GM19043 (cell line): ENCODE measurements at regions not wholly inside any gene's neighbourhood (a gene's known extent, or its start where the extent isn't known, plus 50 kb on each side); places are given as distances from the start of the nearest gene placed in this dataset.
"Not testable (repeated sequence)": the region's sequence is repeated elsewhere in the genome, so short reads cannot be mapped to it uniquely, and the experiment has no call there.

ENCODE experiments used
- ATAC-seq: cut with Tn5 transposase; IDR thresholded peaks from one replicate; pipeline ENCODE4 v1.9.1; 2021; ENCODE audit warnings: low read depth; ENCODE audit not compliant: unreplicated experiment

DNA sequence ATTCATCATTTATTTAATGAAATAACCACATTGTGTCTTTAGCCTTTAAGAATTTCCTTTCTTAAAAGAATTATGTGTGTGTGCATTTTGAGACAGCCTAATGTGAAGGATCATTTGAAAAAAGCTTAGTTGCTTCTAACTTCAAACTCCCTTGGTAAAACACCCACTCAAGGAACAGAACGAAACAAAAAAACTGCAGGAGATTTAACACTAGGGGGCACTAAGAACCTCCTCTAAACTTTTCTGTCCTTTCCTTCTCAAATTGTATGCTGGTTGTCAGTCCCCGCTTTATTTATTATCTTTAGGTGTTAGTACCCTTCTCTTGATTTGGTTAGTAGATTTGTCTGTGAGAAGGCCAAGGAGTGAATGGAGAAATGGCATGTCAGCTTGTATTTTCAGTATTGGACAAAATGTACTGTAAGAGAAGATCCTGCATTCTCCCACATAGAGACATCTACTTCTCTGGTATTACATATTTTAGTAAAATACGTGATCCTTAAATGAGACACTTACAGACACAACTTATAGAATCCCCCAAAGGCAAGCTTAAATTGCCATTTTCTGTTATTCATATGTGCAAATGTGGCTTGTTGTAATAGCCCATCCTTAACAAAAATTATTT lies 229.7 kb downstream of the MRPS30 start:
- ATAC-seq, result peak; percentile 59

DNA sequence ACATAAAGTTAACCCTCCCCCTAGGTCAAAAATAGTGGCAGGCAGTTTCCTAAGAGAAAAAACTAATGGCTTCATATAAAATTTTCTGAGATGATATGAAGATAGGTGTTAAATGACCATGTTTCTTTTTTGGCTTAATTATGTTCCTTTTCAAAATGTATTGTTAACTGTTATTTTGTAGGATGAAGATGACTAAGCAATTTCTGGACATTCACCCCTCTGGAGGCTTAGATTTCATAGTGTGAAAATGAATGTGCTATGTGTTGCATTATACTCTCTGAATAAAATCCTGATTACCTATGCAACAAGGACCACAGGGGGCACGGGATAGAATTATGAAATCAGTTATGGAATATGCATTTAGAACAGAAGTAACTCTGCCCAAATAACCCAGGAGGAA lies 233.5 kb downstream of the MRPS30 start:
- ATAC-seq, result no peak

DNA sequence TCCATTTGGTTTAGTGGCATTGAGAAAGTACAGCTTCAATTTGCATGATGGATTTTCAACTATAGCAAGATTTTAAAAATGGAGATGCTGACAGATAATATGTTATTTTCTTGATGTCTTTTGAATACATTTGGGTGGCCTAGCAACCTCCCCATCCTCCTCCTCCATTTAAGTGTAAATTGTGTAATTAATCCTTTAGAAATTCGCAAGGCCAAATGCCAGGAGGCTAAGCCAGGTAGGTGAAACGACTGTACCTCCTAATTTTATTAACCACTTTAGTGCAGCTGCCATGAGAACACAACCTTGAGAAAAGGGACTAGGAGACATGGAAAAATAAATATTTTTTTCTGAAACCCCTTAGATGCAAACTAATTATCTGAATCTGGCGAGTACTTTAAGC lies 248.8 kb downstream of the MRPS30 start:
- ATAC-seq, result no peak

DNA sequence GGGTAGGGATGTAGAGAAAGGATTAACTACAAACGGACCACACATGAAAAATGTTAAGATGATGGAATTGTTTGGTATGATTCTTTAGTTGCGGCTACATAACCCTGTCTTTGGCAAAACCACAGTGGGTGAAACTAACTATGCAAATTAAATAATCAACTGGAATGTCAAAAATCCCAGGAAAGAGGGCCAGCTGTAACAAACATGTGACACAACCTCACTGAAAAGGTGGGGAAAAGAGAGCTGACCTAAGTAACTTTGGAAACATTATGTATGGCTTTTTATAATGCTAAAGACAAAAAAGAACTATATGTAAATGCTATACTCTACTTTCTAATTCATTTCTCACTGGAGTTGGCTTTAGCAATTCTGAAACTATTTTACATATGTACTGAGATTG lies 252.0 kb downstream of the MRPS30 start:
- ATAC-seq, result no peak

DNA sequence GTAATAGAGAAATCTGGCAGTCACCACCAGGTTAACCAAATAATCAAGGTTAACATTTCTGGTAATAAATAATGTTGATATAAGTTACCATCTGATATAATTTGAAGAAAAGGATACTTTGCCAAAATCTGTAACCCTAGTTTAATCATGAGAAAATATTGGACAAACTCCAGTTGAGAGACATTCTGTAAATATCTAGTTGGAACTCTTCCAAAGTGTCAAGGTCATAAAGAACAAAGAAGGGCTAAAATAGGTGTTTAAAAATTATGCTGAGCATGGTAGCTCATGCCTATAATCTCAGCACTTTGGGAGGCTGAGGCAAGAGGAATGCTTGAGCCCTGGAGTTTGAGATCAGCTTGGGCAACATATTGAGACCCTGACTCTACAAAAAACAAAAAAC lies 253.3 kb downstream of the MRPS30 start:
- ATAC-seq, result no peak

DNA sequence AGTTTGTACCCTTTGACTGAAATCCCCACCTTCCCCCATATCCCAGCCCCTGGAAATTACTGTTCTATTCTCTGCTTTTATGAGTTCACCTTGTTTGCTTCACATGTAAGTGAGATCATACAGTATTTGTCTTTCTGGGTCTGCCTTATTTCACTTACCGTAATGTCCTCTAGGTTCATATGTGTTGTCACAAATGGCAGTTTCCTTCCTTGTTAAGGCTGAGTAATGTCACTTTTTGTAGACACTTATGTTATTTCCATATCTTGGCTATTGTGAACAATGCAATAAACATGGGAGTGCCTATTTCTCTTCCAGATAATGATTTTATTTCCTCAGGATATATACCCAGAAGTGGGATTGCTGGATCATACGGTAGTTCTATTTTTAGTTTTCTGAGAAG lies 272.3 kb downstream of the MRPS30 start:
- no peak for ATAC-seq

DNA sequence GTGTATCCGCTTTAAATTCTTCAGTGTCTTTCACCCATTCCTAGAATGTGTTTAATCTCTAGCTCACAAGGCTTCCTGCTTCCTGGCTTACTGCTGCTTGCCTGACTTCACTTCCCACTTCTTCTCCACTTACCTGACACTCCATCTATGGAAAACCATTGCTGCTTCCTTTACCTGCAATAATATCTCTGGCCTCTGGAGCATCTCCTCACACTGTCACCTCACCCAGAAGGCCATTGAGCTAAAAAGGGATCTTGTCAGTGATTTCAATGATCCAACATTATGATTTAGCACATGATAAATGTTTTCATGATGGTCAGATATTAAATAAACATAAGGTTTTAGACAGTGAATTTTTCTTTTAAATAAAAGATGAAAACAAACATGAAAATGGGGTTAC lies 281.1 kb downstream of the MRPS30 start:
- no peak for ATAC-seq

DNA sequence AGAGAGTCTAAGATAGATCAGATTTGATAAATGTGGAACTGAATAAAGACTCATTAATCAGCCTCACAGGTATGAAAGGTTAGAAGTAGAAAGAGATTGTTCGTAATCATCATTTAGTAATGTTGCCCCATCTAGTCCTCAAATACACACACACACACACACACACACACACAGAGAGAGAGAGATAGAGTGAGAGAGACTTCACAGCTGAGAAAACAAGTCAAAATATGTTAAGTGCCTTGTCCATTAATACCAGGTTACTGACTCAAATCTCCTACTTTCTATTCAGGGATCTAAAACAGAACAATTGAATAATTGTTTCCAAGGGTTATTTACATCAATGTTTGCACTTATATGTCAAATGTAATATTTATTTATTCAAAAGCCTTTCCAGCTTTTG lies 284.6 kb downstream of the MRPS30 start:
- ATAC-seq, result no peak

DNA sequence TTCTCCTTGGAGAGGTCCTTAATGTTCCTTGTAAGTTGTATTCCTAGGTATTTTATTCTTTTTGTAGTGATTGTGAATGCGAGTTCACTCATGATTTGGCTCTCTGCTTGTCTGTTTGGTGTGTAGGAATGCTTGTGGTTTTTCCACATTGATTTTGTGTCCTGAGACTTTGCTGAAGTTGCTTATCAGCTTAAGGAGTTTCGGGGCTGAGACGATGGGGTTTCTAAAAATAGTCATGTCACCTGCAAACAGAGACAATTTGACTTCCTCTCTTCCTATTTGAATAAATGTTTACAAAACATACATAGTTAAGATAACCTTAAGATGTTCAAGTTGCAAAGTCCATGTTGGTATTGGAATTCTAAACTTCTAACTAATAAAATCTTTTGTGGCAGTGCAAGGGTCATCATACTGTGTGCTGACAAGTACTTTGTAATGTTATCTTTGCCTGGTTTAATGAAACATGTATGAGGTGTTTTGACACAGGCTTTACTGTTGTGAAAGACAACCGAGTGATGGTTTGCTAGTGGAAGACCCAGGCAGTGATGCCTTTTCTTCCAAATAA lies 286.2 kb downstream of the MRPS30 start:
- ATAC-seq, result no peak

DNA sequence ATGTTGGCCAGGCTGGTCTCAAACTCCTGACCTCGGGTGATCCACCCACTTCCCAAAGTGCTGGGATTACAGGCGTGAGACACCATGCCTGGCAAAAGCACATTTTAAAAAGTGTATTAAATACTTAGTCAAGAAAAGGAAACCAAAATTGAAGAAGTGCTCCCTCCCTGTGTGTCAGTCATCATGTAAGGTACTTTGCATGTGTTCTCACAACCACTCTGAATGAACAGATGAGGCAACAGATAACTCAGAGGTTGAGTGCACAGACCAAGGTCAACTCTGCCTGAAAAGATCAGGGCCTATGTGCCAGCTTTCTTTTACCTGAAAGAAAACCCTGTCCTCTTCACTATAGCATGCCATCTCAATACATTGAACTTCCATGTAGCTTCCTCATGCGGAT lies 289.7 kb downstream of the MRPS30 start:
- no peak for ATAC-seq

DNA sequence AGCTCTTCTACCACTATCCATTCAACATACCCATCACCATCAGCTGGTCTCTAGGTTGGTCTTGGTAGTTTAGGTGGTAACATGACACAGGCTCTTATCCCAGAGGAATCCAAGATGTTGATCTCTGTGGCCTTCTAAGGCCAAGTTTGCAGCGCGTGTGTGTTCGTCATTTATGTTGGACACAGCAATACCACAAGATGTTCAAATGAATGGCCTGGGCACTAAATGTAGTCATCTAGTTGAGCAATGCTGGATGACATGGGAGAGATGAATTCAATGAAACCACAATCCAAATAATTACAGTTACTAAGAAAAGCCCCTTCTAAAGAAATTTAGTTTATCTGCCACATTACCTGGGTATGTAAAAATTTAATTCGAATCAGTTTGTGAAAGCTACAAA lies 292.4 kb downstream of the MRPS30 start:
- no peak for ATAC-seq

DNA sequence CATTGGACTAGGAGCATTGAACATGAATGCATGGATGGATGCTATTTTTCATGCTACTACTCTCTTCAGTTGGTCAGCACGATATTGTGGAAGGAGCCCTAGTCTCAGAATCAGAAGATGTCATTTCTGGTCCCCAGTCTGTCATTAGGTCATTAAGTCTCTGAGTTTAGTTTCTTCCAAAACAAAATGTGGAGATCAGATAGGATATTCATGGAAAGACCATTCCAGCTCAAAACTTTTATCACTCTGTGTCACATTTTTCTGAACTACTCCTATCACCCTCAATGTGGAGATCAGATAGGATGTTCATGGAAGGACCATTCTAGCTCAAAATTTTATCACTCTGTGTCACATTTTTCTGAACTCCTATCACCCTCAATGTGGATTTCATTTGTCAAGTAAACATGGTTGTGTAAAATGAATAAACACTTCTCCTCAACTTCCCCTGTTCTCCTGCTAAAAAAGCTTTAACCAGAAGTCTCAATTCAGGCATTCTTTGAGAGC lies 296.8 kb downstream of the MRPS30 start:
- ATAC-seq, result no peak

DNA sequence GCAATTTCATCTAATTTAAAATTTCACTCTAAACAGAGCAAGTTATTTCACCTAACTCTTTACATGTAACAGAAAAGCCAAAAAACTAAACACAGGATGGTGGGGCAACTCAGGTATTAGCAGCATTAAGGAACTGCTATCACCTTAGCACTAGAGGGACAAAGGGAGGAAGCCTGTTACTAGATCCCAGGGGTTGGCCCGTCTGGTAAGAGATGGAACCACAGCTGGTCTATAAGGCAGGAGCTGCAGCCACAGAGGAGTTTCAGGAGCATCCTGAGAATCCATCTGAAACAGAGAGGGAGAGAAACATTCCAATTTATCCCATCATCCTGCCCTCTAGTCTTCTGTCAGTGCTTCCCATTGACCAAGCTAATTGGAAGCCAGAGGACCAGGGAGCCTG lies 300.3 kb downstream of the MRPS30 start:
- no peak for ATAC-seq

DNA sequence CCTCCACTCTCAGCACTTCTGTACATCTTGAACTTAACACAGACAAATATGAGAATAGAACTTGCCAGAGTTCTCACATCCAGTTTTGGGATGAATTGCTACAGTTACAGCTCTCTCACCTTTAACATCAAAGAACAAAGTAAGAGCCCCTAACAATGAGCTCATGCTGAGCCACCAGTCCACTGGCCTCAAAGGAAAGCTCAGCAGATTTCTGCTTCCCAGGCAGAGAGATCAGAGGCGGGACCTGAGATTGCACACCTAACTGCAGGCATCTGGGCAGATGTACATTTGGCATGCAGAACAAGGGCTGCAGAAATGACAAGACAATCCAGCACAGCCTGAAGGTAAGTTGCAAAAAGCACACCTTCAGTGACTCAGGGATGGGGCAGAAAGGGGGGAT lies 300.9 kb downstream of the MRPS30 start:
- no peak for ATAC-seq

DNA sequence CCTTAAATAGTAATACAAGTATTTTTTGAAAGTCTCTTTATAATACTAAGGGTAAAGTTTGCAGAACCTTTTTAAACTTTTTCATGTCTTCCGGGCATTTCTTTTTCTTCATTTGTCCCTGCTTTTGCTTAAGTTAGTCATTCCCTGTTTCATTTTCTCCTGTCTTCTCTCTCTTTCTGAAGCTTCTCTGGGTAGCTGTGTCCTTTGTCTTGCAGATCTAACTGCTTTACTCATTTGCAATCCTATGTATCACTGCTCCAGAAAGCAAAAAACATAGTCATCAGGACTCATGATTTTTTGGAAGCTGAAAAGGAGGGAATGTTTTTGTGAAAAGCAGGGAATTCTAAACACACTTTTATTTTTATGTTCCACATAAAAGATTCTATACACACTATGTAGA lies 301.7 kb downstream of the MRPS30 start:
- ATAC-seq, result no peak

DNA sequence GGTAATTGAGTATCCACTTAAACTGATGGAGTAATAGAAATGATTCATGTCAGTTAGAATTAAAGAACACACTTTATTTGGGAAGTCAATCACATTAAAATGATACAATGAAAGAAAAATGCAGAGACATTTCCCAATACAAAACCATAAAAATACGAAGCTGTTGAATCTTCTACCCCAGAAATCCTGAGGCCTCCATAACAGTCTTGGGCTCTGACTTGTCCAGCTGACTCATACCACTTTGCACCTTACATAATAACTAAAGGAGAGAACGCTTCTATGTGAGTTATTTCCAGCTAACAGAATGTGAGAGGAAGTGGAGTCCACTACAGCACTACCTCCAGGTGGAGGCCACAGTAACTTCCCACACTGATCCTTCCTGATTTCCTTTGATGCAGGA lies 305.0 kb downstream of the MRPS30 start:
- no peak for ATAC-seq

DNA sequence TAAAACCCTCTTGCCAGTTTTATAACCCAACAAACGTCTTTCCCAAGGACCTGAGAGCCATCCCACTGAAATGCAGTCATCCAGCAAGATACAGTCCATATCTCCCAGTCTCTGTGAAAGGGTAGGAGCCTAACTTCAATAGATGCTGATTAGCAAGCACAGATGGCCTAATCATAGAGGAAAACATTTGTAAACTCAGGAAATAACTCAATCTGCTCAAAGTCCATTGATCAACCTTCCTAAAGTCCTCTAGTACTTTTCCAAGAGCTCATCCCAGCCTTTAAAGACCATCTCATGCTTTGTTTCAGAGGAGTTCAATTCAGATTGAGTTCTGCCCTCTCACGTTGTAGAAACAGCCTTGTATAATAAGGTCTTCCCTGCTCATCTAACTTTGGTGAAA lies 324.2 kb downstream of the MRPS30 start:
- ATAC-seq, result no peak

DNA sequence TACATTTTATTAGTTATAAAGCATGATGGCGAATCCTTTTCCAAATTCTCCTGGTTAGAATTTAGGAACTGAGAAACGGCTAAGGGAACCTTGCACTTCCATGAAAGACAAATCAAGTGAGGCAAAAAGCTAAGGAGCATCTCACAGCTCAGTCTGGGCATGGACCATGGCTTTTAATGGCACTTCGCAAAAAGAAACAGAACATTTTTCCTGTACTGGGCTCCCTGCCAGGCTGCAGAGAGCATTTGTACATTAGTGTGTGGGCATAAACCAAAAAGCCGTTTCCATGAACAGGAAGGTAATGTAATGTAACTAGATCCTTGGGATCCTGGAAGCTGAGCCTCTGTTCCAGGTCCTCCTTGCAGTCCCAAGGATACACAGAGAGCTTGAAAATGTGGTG lies 354.2 kb downstream of the MRPS30 start:
- ATAC-seq, result no peak

DNA sequence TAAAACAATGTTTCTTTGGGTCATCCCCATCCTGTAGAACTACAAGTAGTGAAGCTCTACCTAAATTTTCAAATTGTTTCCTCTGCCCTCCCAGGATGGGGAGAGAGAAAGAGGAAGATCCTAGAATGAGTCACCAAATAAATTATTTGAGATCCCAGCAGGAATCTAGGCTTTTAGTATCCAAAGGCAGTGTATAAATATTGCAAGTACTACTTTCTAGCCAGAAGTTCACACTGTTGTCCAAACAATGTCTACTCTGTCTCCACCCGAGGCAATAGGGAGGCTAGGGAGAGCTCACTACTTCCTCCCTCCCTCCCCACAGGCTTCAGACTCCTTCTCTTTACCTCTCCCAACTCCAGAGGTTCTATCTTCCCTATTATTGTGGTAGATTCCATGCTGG lies 362.8 kb downstream of the MRPS30 start:
- no peak for ATAC-seq

DNA sequence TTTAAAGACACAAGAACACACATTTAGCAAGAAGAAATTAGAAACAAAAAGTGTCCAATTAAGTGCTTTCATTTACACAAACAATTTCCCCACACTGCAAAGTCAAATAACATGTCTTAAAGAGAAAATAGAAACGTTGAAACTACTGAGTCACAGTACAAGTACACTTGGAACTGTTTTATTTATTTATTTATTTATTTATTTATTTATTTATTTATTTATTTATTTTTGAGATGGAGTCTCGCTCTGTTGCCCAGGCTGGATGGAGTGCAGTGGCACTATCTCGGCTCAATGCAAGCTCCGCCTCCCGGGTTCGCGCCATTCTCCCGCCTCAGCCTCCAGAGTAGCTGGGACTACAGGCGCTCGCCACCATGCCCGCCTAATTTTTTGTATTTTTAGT lies 363.9 kb downstream of the MRPS30 start:
- ATAC-seq, result not testable (repeated sequence)

DNA sequence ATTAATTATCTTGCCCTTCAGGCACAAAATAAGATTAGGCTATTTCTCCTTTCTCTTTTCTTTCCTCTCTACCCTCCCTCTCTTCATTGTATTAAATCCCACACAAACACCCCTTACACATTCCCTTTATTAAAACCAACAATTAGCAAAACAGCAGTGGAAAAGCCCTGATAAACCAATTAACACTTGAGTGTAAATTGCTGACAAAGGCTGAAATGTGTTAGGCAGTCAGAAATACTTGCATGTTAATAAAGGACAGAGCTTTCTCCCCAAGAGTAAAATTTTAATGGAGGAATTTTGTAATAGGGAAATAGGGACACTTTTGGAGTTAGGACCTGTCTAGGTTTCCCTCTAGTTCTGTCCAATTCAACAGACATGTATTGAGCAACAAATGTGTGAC lies 370.9 kb downstream of the MRPS30 start:
- no peak for ATAC-seq

DNA sequence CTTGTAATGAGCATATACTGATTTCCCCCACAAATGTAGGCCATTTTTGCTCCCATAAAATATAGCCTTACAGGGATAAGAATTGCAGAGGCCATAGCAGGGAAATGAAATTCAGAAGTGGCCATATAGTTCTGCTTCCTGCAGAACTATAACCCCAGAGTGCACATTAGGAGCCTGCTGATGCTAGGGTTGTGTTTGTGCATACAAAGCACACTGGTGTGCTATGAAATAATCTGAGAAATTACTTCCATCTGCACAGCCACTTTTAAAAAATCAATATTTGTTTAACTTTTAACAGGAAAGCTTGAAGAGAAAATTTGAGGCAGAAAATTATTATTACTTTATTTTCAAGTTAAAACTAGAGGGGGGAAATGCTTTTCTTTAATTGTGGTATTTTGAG lies 380.3 kb downstream of the MRPS30 start:
- ATAC-seq, result no peak

DNA sequence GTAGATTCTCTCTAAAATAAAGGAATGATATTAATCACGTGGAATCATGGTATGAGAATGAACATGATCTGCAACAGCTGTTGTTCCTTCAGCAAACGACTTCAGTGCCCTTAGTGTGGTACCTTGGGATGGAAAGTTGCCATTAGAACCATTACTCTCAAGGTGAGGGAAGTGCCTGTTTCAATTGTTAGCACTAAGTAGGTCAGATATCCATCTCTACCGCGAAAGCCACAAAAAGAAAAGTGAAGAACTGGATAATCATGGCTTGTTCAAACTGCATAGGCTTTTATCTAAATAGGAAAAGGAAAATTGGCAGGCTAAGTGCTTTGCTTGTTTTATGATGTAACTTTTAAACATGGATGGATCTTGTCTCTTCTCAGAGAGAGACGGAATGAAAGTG lies 380.7 kb downstream of the MRPS30 start:
- ATAC-seq, result no peak
